SH-SY5Y (cell line): ENCODE measurements at regions not wholly inside any gene's neighbourhood (a gene's known extent, or its start where the extent isn't known, plus 50 kb on each side); places are given as distances from the start of the nearest gene placed in this dataset.

Experiments used
- GATA2 ChIP-seq: IDR thresholded peaks from 2 replicates; pipeline ENCODE4 v1.6.1; 2011; ENCODE audit warnings: mild to moderate bottlenecking, low read depth, low read length
- GATA3 ChIP-seq: IDR thresholded peaks from 2 replicates; pipeline ENCODE4 v1.6.1; 2011; ENCODE audit warnings: low read depth, mild to moderate bottlenecking, low read length, moderate library complexity

- TF ChIP-seq GATA3 (no peak), GATA2 (no peak)
These were observed 66.0 kb upstream of the TENM4 start for GRCh38 chr11:79506734-79507344.

DNA sequence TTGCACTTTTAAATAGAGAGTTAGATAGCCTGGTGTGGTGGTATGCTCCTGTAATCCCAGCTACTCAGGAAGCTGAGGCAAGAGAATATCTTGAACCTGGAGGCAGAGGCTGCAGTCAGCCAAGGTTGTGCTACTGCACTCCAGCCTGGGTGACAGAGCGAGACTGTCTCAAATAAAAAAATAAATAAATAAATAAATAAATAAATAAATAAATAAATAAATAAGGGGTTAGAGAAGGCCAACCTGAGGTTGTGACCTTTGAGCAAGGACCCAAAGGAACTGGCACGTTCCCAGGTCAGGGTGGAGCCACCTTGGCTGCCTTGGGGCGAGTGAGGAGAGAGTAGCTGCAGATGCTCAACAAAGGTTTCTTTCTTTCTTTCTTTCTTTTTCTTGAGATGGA, 65.3 kb upstream of the TENM4 start:
- TF ChIP-seq GATA3, result no peak
- no peak for TF ChIP-seq GATA2

GRCh38 chr11:79503028-79503427, 62.2 kb upstream of the TENM4 start:
- TF ChIP-seq GATA3 (no peak), GATA2 (no peak)

DNA sequence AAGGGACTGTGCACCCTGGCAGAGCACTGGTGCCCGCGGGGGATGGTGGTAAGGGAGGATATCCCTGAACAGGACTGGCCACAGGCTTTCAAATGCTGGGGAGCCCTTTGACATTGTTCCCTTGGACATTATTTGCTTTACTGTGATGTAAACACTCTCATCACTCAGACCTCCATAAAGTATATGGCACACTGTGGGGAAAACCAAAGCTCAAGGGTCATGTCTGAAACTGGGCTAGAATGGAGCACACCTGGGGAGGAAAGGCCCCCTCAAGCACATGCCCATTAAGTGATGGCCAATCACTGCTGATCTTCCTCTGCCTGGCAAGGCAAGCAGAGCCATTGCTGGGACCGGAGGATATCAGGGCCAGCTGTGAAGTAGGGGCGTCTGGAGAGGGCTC, 60.9 kb upstream of the TENM4 start:
- TF ChIP-seq GATA3, result no peak
- TF ChIP-seq GATA2, result no peak

- TF ChIP-seq GATA2 (no peak), GATA3 (no peak)
These were observed 57.8 kb upstream of the TENM4 start for GRCh38 chr11:79498667-79499066.

DNA sequence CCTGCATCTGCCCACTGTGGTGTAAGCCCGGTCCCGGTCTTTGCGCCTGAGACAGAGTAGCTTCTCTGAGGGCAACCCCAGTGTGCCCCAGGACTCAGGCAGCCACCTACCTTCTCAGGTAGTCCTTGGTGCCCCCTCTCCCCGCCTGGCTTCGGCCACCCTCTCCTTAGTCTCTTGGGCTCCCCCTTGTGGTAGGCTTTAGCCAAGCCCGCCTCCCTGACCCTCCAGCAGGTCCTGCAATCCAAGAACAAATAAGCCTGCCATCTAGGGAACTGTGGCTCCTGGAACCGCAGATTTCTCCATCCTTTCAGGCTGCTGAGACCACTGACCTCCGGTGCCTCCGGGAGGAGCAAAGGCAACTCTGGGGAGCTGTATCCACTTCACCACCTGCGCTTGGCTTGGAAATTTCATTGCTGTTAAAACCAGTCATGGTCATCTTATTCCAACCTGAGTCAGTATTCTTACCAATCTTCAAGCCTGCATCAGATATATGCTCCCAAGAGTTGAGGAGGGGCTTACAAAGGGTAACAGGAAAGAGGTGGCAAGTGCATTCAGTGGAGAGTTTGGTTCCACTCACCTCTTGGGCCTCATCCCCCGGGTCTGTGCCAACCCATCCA, 52.8 kb upstream of the TENM4 start:
- TF ChIP-seq GATA3 (no peak), GATA2 (no peak)

- TF ChIP-seq GATA2 (no peak), GATA3 (no peak)
These were observed 51.2 kb upstream of the TENM4 start for GRCh38 chr11:79492008-79492407.
